ENCODE measurements at regions not wholly inside any gene's neighbourhood (a gene's known extent, or its start where the extent isn't known, plus 50 kb on each side); places are given as distances from the start of the nearest gene placed in this dataset.

- POLR2A ChIA-PET = no interaction called here
- no peak for TF ChIP-seq CTCF (IDR thresholded peaks at IDR 0.05; ENCODE audit: control extremely low read depth, extremely low read depth, low read depth, missing control alignments)
- CTCF ChIA-PET = interaction anchor here (1.7 to 10.1 kb wide), 2 partner anchors 159 to 242 kb away, joined by 5 to 170 read pairs; partner anchors contain the start of genes MPLKIP and SUGCT
- no peak for DNase-seq (ENCODE audit: extremely low spot score)
Observed at GRCh38 chr7:39892361-39892760, 57.7 kb upstream of the CDK13 start.

GRCh38 chr7:39894904-39895303, 55.2 kb upstream of the CDK13 start:
- no peak for TF ChIP-seq CTCF (IDR thresholded peaks at IDR 0.05; ENCODE audit: control extremely low read depth, extremely low read depth, low read depth, missing control alignments)
- ChIA-PET POLR2A (no interaction called here), CTCF (interaction anchor here (0.8 to 10.1 kb wide), 10 partner anchors 11 to 338 kb away, joined by 3 to 170 read pairs (median 8); partner anchors contain the start of genes MPLKIP and SUGCT)
- DNase-seq (ENCODE audit: extremely low spot score) = no peak

GRCh38 chr7:39896840-39897239, 53.2 kb upstream of the CDK13 start:
- DNase-seq (ENCODE audit: extremely low spot score) = no peak
- ChIA-PET CTCF (interaction anchor here (0.8 to 10.1 kb wide), 26 partner anchors 9 to 316 kb away, joined by 3 to 170 read pairs (median 5); partner anchors contain the start of genes CDK13, MPLKIP and SUGCT), POLR2A (no interaction called here)
- no peak for TF ChIP-seq CTCF (IDR thresholded peaks at IDR 0.05; ENCODE audit: control extremely low read depth, extremely low read depth, low read depth, missing control alignments)

GRCh38 chr7:39898867-39899266, 51.2 kb upstream of the CDK13 start:
- ChIA-PET POLR2A (no interaction called here), CTCF (interaction anchor here (1.6 to 10.1 kb wide), 3 partner anchors 11 to 318 kb away, joined by 5 to 170 read pairs (median 12); no protein-coding TSS in a partner anchor)
- DNase-seq (ENCODE audit: extremely low spot score) = no peak
- TF ChIP-seq CTCF (IDR thresholded peaks at IDR 0.05; ENCODE audit: control extremely low read depth, extremely low read depth, low read depth, missing control alignments) = no peak

Measured in GM10248 (cell line).